GM21619 (cell line): ENCODE measurements at regions not wholly inside any gene's neighbourhood (a gene's known extent, or its start where the extent isn't known, plus 50 kb on each side); places are given as distances from the start of the nearest gene placed in this dataset.
"Not testable (repeated sequence)": the region's sequence is repeated elsewhere in the genome, so short reads cannot be mapped to it uniquely, and the experiment has no call there.

Source experiments
- ATAC-seq: cut with Tn5 transposase; IDR thresholded peaks from one replicate; pipeline ENCODE4 v1.9.1; 2021; ENCODE audit not compliant: unreplicated experiment

- ATAC-seq: no peak
Measured at GRCh38 chr5:13248253-13248652, 696.2 kb downstream of the DNAH5 start.

- no peak for ATAC-seq
Measured at GRCh38 chr5:13246053-13246452, 698.4 kb downstream of the DNAH5 start.

- ATAC-seq: no peak
Measured at GRCh38 chr5:13244151-13244550, 700.3 kb downstream of the DNAH5 start.

GRCh38 chr5:13227513-13227912 is 717.0 kb downstream of the DNAH5 start:
- no peak for ATAC-seq

- ATAC-seq: no peak
Measured at GRCh38 chr5:13218518-13218917, 726.0 kb downstream of the DNAH5 start.

- no peak for ATAC-seq
Measured at GRCh38 chr5:13217636-13218035, 726.9 kb downstream of the DNAH5 start.

GRCh38 chr5:13215806-13216205 is 728.7 kb downstream of the DNAH5 start:
- no peak for ATAC-seq

GRCh38 chr5:13215370-13215769 is 729.1 kb downstream of the DNAH5 start:
- no peak for ATAC-seq

- ATAC-seq: no peak
Measured at GRCh38 chr5:13214182-13214581, 730.3 kb downstream of the DNAH5 start.

- no peak for ATAC-seq
Measured at GRCh38 chr5:13212886-13213285, 731.6 kb downstream of the DNAH5 start.

- ATAC-seq: no peak
Measured at GRCh38 chr5:13211064-13211463, 733.4 kb downstream of the DNAH5 start.

- no peak for ATAC-seq
Measured at GRCh38 chr5:13207112-13207511, 737.4 kb downstream of the DNAH5 start.

GRCh38 chr5:13201022-13201421 is 743.5 kb downstream of the DNAH5 start:
- no peak for ATAC-seq

GRCh38 chr5:13198226-13198625 is 746.3 kb downstream of the DNAH5 start:
- ATAC-seq: not testable (repeated sequence)

- ATAC-seq: no peak
Measured at GRCh38 chr5:13189532-13189931, 755.0 kb downstream of the DNAH5 start.

GRCh38 chr5:13188371-13188770 is 756.1 kb downstream of the DNAH5 start:
- no peak for ATAC-seq

GRCh38 chr5:13187186-13187585 is 757.3 kb downstream of the DNAH5 start:
- ATAC-seq: no peak

GRCh38 chr5:13186177-13186576 is 758.3 kb downstream of the DNAH5 start:
- ATAC-seq: no peak

GRCh38 chr5:13179407-13180087 is 764.9 kb downstream of the DNAH5 start:
- ATAC-seq: no peak

GRCh38 chr5:13143630-13144029 is 800.9 kb downstream of the DNAH5 start:
- ATAC-seq: no peak

- no peak for ATAC-seq
Measured at GRCh38 chr5:13143214-13143613, 801.3 kb downstream of the DNAH5 start.

GRCh38 chr5:13133951-13134350 is 810.5 kb downstream of the DNAH5 start:
- no peak for ATAC-seq

GRCh38 chr5:13115476-13115875 is 829.0 kb downstream of the DNAH5 start:
- ATAC-seq: no peak
